SIG-M5 (cell line): ENCODE measurements at regions not wholly inside any gene's neighbourhood (a gene's known extent, or its start where the extent isn't known, plus 50 kb on each side); places are given as distances from the start of the nearest gene placed in this dataset.
"Not testable (repeated sequence)": the region's sequence is repeated elsewhere in the genome, so short reads cannot be mapped to it uniquely, and the experiment has no call there.

Experiments used
- DNase-seq: peaks from one replicate; lab custom pipeline; 2025; lab: John Stamatoyannopoulos, UW

- peak; percentile 14 for DNase-seq
These were observed 87.3 kb upstream of the ABCC4 start for GRCh38 chr13:95388420-95389079.

- DNase-seq: no peak
These were observed 90.1 kb upstream of the ABCC4 start for GRCh38 chr13:95391362-95391761.

- DNase-seq: no peak
These were observed 90.5 kb upstream of the ABCC4 start for GRCh38 chr13:95391785-95392184.

GRCh38 chr13:95392597-95392996, 91.3 kb upstream of the ABCC4 start:
- no peak for DNase-seq

GRCh38 chr13:95403349-95404140, 102.3 kb upstream of the ABCC4 start:
- DNase-seq: no peak

GRCh38 chr13:95404141-95404882, 103.1 kb upstream of the ABCC4 start:
- DNase-seq: peak; percentile 8

GRCh38 chr13:95406176-95406575, 104.9 kb upstream of the ABCC4 start:
- DNase-seq: no peak

GRCh38 chr13:95411428-95412040, 110.3 kb upstream of the ABCC4 start:
- no peak for DNase-seq

- DNase-seq: no peak
These were observed 117.7 kb upstream of the ABCC4 start for GRCh38 chr13:95418946-95419345.

- DNase-seq: no peak
These were observed 119.2 kb upstream of the ABCC4 start for GRCh38 chr13:95420501-95420900.

GRCh38 chr13:95426631-95427030, 125.4 kb upstream of the ABCC4 start:
- no peak for DNase-seq

- not testable (repeated sequence) for DNase-seq
These were observed 122.0 kb upstream of the CLDN10 start for GRCh38 chr13:95430525-95430924.

GRCh38 chr13:95432141-95432540, 120.4 kb upstream of the CLDN10 start:
- DNase-seq: no peak

- no peak for DNase-seq
These were observed 119.0 kb upstream of the CLDN10 start for GRCh38 chr13:95433537-95433936.

GRCh38 chr13:95434111-95434510, 118.4 kb upstream of the CLDN10 start:
- DNase-seq: no peak

- no peak for DNase-seq
These were observed 115.0 kb upstream of the CLDN10 start for GRCh38 chr13:95437561-95437960.

GRCh38 chr13:95438297-95438696, 114.2 kb upstream of the CLDN10 start:
- no peak for DNase-seq

GRCh38 chr13:95440441-95441088, 112.0 kb upstream of the CLDN10 start:
- DNase-seq: no peak

GRCh38 chr13:95441326-95441725, 111.2 kb upstream of the CLDN10 start:
- DNase-seq: no peak

GRCh38 chr13:95444006-95444730, 108.4 kb upstream of the CLDN10 start:
- no peak for DNase-seq

GRCh38 chr13:95445131-95445530, 107.4 kb upstream of the CLDN10 start:
- no peak for DNase-seq
